H1 (cell line): ENCODE measurements at regions not wholly inside any gene's neighbourhood (a gene's known extent, or its start where the extent isn't known, plus 50 kb on each side); places are given as distances from the start of the nearest gene placed in this dataset.

ENCODE experiments used
- CTCF ChIA-PET: fragments of 300-600 bp; sonication (Branson Sonifier 250); formaldehyde crosslinking; loops from one replicate; lab custom pipeline; 2021; ENCODE audit not compliant: partially characterized antibody; lab: Charles Lee
- POLR2A ChIA-PET: fragments of 300-600 bp; sonication (Branson Sonifier 250); formaldehyde crosslinking; loops from one replicate; lab custom pipeline; 2021; ENCODE audit warnings: inconsistent platforms; ENCODE audit not compliant: partially characterized antibody; lab: Charles Lee
- DNase-seq, 2 experiments: peaks; one replicate each; pipeline versions ENCODE4 v3.0.0 to v3.0.0-alpha.2; 2010 to 2022; ENCODE audit warnings: low spot score in 2 of 2, low read depth in 1 of 2, mixed read lengths in 1 of 2
- FAIRE-seq: peaks from 2 replicates; lab custom pipeline; 2011; peaks lifted over from hg19 to GRCh38; lab: Jason Lieb, UNC
- H2AFZ ChIP-seq: 2 replicates; pipeline ENCODE4 v1.8.1; 2012; ENCODE audit warnings: low read length, inconsistent platforms
- H2AK5ac ChIP-seq: 2 replicates; pipeline ENCODE4 v1.6.1; 2013; ENCODE audit warnings: low read depth, low read length
- H2BK120ac ChIP-seq: replicated peaks from 2 replicates; pipeline ENCODE3; 2013; ENCODE audit warnings: low read depth, low read length, inconsistent platforms
- H2BK12ac ChIP-seq: 2 replicates; pipeline ENCODE4 v1.6.1; 2013; ENCODE audit warnings: low read depth, low read length
- H2BK15ac ChIP-seq: 2 replicates; pipeline ENCODE4 v1.6.1; 2013; ENCODE audit warnings: low read length
- H2BK20ac ChIP-seq: 2 replicates; pipeline ENCODE4 v1.6.1; 2013; ENCODE audit warnings: low read length
- H2BK5ac ChIP-seq: 2 replicates; pipeline ENCODE4 v1.6.1; 2013; ENCODE audit warnings: low read depth, low read length
- H3K14ac ChIP-seq: 2 replicates; pipeline ENCODE4 v1.6.1; 2013; ENCODE audit warnings: inconsistent platforms; ENCODE audit not compliant: insufficient read length
- H3K18ac ChIP-seq: 2 replicates; pipeline ENCODE4 v1.6.1; 2013; ENCODE audit warnings: low read length; ENCODE audit errors: extremely low read depth
- H3K23ac ChIP-seq: 2 replicates; pipeline ENCODE4 v1.6.1; 2013; ENCODE audit warnings: inconsistent platforms; ENCODE audit not compliant: insufficient read length
- H3K23me2 ChIP-seq: 2 replicates; pipeline ENCODE4 v1.6.1; 2013; ENCODE audit warnings: low read depth, low read length
- H3K27ac ChIP-seq: 2 replicates; pipeline ENCODE4 v1.6.1; 2011; ENCODE audit warnings: low read depth, low read length, inconsistent platforms
- H3K27me3 ChIP-seq, 4 experiments: replicated peaks in 1 of 4; 1 replicate in 1 of 4; 2 replicates in 3 of 4; pipeline versions ENCODE4 v1.6.1 to v1.8.1; 2011 to 2013; ENCODE audit warnings: low read length in 3 of 4, mild to moderate bottlenecking in 3 of 4, inconsistent platforms in 2 of 4, mixed read lengths in 2 of 4, moderate library complexity in 1 of 4; ENCODE audit not compliant: control insufficient read depth in 3 of 4, insufficient read depth in 3 of 4; ENCODE audit errors: extremely low read depth in 1 of 4
- H3K36me3 ChIP-seq, 4 experiments: 2 replicates each; pipeline versions ENCODE4 v1.6.1 to v1.8.1; 2011 to 2013; ENCODE audit warnings: mild to moderate bottlenecking in 4 of 4, low read length in 3 of 4, moderate library complexity in 2 of 4, control low read depth in 1 of 4, inconsistent platforms in 1 of 4; ENCODE audit not compliant: insufficient read depth in 4 of 4, control insufficient read depth in 2 of 4
- H3K4ac ChIP-seq: replicated peaks from 2 replicates; pipeline ENCODE3; 2013; ENCODE audit warnings: low read length, low read depth, mixed read lengths, inconsistent platforms; ENCODE audit not compliant: insufficient read length
- H3K4me1 ChIP-seq, 4 experiments: replicated peaks in 1 of 4; 1 replicate in 1 of 4; 2 replicates in 3 of 4; pipeline versions ENCODE4 v1.6.1 to v1.8.1; 2011 to 2013; ENCODE audit warnings: low read length in 3 of 4, inconsistent platforms in 2 of 4, mixed read lengths in 1 of 4; ENCODE audit not compliant: insufficient read depth in 4 of 4, control insufficient read depth in 3 of 4
- H3K4me2 ChIP-seq, 2 experiments: 2 replicates each; pipeline versions ENCODE4 v1.6.1 to v1.8.1; 2011 to 2013; ENCODE audit warnings: low read depth in 2 of 2, low read length in 2 of 2, control low read depth in 1 of 2, inconsistent platforms in 1 of 2, mild to moderate bottlenecking in 1 of 2; ENCODE audit not compliant: insufficient read depth in 1 of 2
- H3K4me3 ChIP-seq, 4 experiments: fragments of 200-600, 300-600 bp in 1 of 4; sonication (generic), shearing (Covaris generic), sonication (Bioruptor Twin) in 1 of 4; 2 replicates each; pipeline versions ENCODE4 v1.5.1 to v1.8.1; 2011 to 2016; ENCODE audit warnings: low read length in 4 of 4, low read depth in 3 of 4, control low read depth in 2 of 4, inconsistent platforms in 2 of 4, mild to moderate bottlenecking in 2 of 4, mixed read lengths in 1 of 4, moderate library complexity in 1 of 4; ENCODE audit not compliant: insufficient read depth in 2 of 4; ENCODE audit errors: extremely low read depth in 1 of 4
- H3K56ac ChIP-seq: replicated peaks from 2 replicates; pipeline ENCODE3; 2013; ENCODE audit warnings: low read depth, mild to moderate bottlenecking, mixed read lengths, low read length, inconsistent platforms; ENCODE audit not compliant: insufficient read length
- H3K79me1 ChIP-seq: 2 replicates; pipeline ENCODE4 v1.6.1; 2013; ENCODE audit warnings: low read depth, low read length, control low read depth
- H3K79me2 ChIP-seq, 2 experiments: 2 replicates each; pipeline versions ENCODE4 v1.6.1 to v1.8.1; 2012 to 2013; ENCODE audit warnings: low read length in 2 of 2, mild to moderate bottlenecking in 2 of 2, inconsistent platforms in 1 of 2; ENCODE audit not compliant: insufficient read depth in 2 of 2, control insufficient read depth in 1 of 2
- H3K9ac ChIP-seq, 4 experiments: replicated peaks in 1 of 4; 1 replicate in 1 of 4; 2 replicates in 3 of 4; pipeline versions ENCODE4 v1.6.1 to v1.8.1; 2011 to 2013; ENCODE audit warnings: low read depth in 3 of 4, low read length in 3 of 4, control low read depth in 2 of 4, mild to moderate bottlenecking in 2 of 4, moderate library complexity in 2 of 4, inconsistent platforms in 1 of 4; ENCODE audit errors: extremely low read depth in 1 of 4
- H3K9me3 ChIP-seq, 2 experiments: 2 replicates each; pipeline versions ENCODE4 v1.6.1 to v1.8.1; 2012 to 2013; ENCODE audit warnings: mild to moderate bottlenecking in 2 of 2, moderate library complexity in 2 of 2, control low read depth in 1 of 2, inconsistent platforms in 1 of 2, low read depth in 1 of 2, low read length in 1 of 2, mixed read lengths in 1 of 2; ENCODE audit not compliant: insufficient read depth in 2 of 2
- H4K20me1 ChIP-seq, 2 experiments: replicated peaks in 1 of 2; 2 replicates each; pipeline versions ENCODE3 to v1.8.1; 2011 to 2013; ENCODE audit warnings: inconsistent platforms in 2 of 2, low read length in 2 of 2, mild to moderate bottlenecking in 1 of 2; ENCODE audit not compliant: insufficient read depth in 2 of 2, control insufficient read depth in 1 of 2
- H4K5ac ChIP-seq: 2 replicates; pipeline ENCODE4 v1.6.1; 2013; ENCODE audit warnings: low read length, low read depth, mixed read lengths, inconsistent platforms; ENCODE audit not compliant: insufficient read length
- H4K8ac ChIP-seq: 2 replicates; pipeline ENCODE4 v1.8.0; 2013; ENCODE audit warnings: mild to moderate bottlenecking, moderate library complexity, low read length, inconsistent platforms; ENCODE audit not compliant: insufficient read depth; ENCODE audit errors: extremely low read depth
- H4K91ac ChIP-seq: replicated peaks from 2 replicates; pipeline ENCODE3; 2013; ENCODE audit warnings: low read length, mixed read lengths, inconsistent platforms; ENCODE audit not compliant: insufficient read length
- CHD2 ChIP-seq: IDR thresholded peaks from 2 replicates; pipeline ENCODE4 v1.6.1; 2012; ENCODE audit warnings: low read length, improper control_type of control experiment
- CTCF ChIP-seq, 3 experiments: IDR thresholded peaks; 1 replicate in 2 of 3; 2 replicates in 1 of 3; pipeline versions ENCODE4 v1.5.1 to v1.6.1; 2011; ENCODE audit warnings: low read length in 3 of 3, mild to moderate bottlenecking in 3 of 3, inconsistent platforms in 2 of 3, low read depth in 1 of 3, moderate library complexity in 1 of 3; ENCODE audit not compliant: insufficient read depth in 1 of 3; ENCODE audit errors: control extremely low read depth in 1 of 3
- JUND ChIP-seq: IDR thresholded peaks from 2 replicates; pipeline ENCODE4 v1.6.1; 2011; ENCODE audit warnings: mild to moderate bottlenecking, improper control_type of control experiment, low read length
- NRF1 ChIP-seq: IDR thresholded peaks from 2 replicates; pipeline ENCODE4 v1.6.1; 2011; ENCODE audit warnings: mild to moderate bottlenecking, low read depth, low read length, improper control_type of control experiment
- POLR2A ChIP-seq, 2 experiments: IDR thresholded peaks; 1 replicate in 1 of 2; 2 replicates in 1 of 2; pipeline ENCODE4 v1.6.1; 2011; ENCODE audit warnings: low read depth in 2 of 2, low read length in 2 of 2, mild to moderate bottlenecking in 2 of 2; ENCODE audit errors: control extremely low read depth in 1 of 2
- RNF2 ChIP-seq: fragments of 200-900, 300-1000 bp; sonication (generic); IDR thresholded peaks from 2 replicates; pipeline ENCODE4 v1.7.1; 2016; ENCODE audit warnings: borderline replicate concordance, low read depth, mild to moderate bottlenecking, antibody characterized with exemption, low read length; ENCODE audit not compliant: poor library complexity, severe bottlenecking; ENCODE audit errors: missing control alignments
- SP4 ChIP-seq: IDR thresholded peaks from 2 replicates; pipeline ENCODE4 v1.6.1; 2012; ENCODE audit warnings: low read length, inconsistent platforms
- SRF ChIP-seq: IDR thresholded peaks from 2 replicates; pipeline ENCODE4 v1.6.1; 2011; ENCODE audit warnings: mild to moderate bottlenecking, low read depth, low read length, moderate library complexity
- TAF7 ChIP-seq: optimal IDR thresholded peaks from 2 replicates; pipeline ENCODE3; 2011; ENCODE audit warnings: low read depth, mild to moderate bottlenecking, inconsistent platforms, low read length, moderate library complexity, borderline replicate concordance
- TEAD4 ChIP-seq: IDR thresholded peaks from 2 replicates; pipeline ENCODE4 v1.6.1; 2012; ENCODE audit warnings: low read depth, low read length, inconsistent platforms, mixed read lengths
- YY1 ChIP-seq: IDR thresholded peaks from 2 replicates; pipeline ENCODE4 v1.6.1; 2011; ENCODE audit warnings: low read depth, mild to moderate bottlenecking, low read length
- WGBS, 2 experiments: shearing (Covaris generic) in 1 of 2; methylation state at CpG; one replicate each; pipeline versions ENCODE4 v1.1.6 to v1.1.7; 2013 to 2015; ENCODE audit warnings: low lambda C conversion rate in 2 of 2, mixed read lengths in 2 of 2, inconsistent platforms in 1 of 2, low coverage in 1 of 2, missing lambda C conversion rate in 1 of 2; ENCODE audit not compliant: insufficient replicate concordance in 2 of 2, insufficient coverage in 1 of 2, insufficient read length in 1 of 2; ENCODE audit errors: extremely low coverage in 1 of 2, missing lambda C conversion rate in 1 of 2; 5-methylcytosine and 5-hydroxymethylcytosine counted together

GRCh38 chr6:14453712-14454472 is 336.3 kb downstream of the CD83 start:
- Histone ChIP-seq H2BK12ac (no peak overlapping the region), H2BK120ac (no peak overlapping the region), H4K8ac (no peak overlapping the region), H3K9me3 (no peaks in the 10 kb centered on the region), H3K79me1 (no peaks in the 10 kb centered on the region), H3K4me3 (no peak overlapping the region), H4K91ac (no peak overlapping the region), H2AK5ac (no peak overlapping the region), H3K36me3 (no peaks in the 10 kb centered on the region), H2BK20ac (no peak overlapping the region), H3K23ac (no peak overlapping the region), H3K27me3 (no peaks in the 10 kb centered on the region), H3K27ac (no peak overlapping the region), H3K14ac (no peak overlapping the region), H3K23me2 (no peaks in the 10 kb centered on the region), H3K4me2 (no peak overlapping the region), H2AFZ (no peak overlapping the region), H4K5ac (no peak overlapping the region), H3K79me2 (no peaks in the 10 kb centered on the region), H3K4ac (no peak overlapping the region), H3K18ac (no peak overlapping the region), H4K20me1 (no peaks in the 10 kb centered on the region), H3K9ac (no peak overlapping the region), H3K4me1 (peaks cover 0 to 11% (median 6%) of the 10 kb centered on the region in 4 experiments; a peak in 3 of 7 replicates), H2BK15ac (no peak overlapping the region), H3K56ac (no peak overlapping the region), H2BK5ac (no peak overlapping the region)
- no peak for FAIRE-seq
- no peak for DNase-seq
- 86% methylated on average over 6 of the region's 6 CpGs; no CpG with 5 or more reads in 1 of the 2 experiments for WGBS, 2 experiments
- CTCF ChIA-PET, result interaction anchor here (0.7 to 1.2 kb wide), 2 partner anchors 14 to 39 kb away, joined by 3 to 4 read pairs; no protein-coding TSS in a partner anchor
- POLR2A ChIA-PET, result interaction anchor here (1.7 kb wide), 1 partner anchor 10 kb away, joined by 5 read pairs; no protein-coding TSS in a partner anchor
- TF ChIP-seq POLR2A (IDR thresholded peaks at IDR 0.05; ENCODE audit: control extremely low read depth in 1 of 2, low read depth in 2 of 2, low read length in 2 of 2) (no peak), TAF7 (no peak), YY1 (no peak), NRF1 (no peak), SRF (no peak), JUND (no peak), RNF2 (no peak), TEAD4 (no peak), CHD2 (no peak), SP4 (no peak), CTCF (IDR thresholded peaks at IDR 0.05; ENCODE audit: control extremely low read depth in 1 of 3, insufficient read depth in 1 of 3, low read depth in 1 of 3, low read length in 3 of 3) (no peak)
